ENCODE measurements at regions not wholly inside any gene's neighbourhood (a gene's known extent, or its start where the extent isn't known, plus 50 kb on each side); places are given as distances from the start of the nearest gene placed in this dataset.

GRCh38 chr3:102295756-102296155 is 139.1 kb upstream of the ZPLD1 start:
- TF ChIP-seq, protein P1, sequence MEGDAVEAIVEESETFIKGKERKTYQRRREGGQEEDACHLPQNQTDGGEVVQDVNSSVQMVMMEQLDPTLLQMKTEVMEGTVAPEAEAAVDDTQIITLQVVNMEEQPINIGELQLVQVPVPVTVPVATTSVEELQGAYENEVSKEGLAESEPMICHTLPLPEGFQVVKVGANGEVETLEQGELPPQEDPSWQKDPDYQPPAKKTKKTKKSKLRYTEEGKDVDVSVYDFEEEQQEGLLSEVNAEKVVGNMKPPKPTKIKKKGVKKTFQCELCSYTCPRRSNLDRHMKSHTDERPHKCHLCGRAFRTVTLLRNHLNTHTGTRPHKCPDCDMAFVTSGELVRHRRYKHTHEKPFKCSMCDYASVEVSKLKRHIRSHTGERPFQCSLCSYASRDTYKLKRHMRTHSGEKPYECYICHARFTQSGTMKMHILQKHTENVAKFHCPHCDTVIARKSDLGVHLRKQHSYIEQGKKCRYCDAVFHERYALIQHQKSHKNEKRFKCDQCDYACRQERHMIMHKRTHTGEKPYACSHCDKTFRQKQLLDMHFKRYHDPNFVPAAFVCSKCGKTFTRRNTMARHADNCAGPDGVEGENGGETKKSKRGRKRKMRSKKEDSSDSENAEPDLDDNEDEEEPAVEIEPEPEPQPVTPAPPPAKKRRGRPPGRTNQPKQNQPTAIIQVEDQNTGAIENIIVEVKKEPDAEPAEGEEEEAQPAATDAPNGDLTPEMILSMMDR (IDR thresholded peaks at IDR 0.05; ENCODE audit: low read depth, low read length), result no peak
- TF ChIP-seq EZH2phosphoT487 (IDR thresholded peaks at IDR 0.05; ENCODE audit: low read depth), result no peak
